H9 (cell line): ENCODE measurements at regions not wholly inside any gene's neighbourhood (a gene's known extent, or its start where the extent isn't known, plus 50 kb on each side); places are given as distances from the start of the nearest gene placed in this dataset.

ENCODE experiments used
- DNase-seq: peaks from one replicate; pipeline ENCODE4 v3.0.0-alpha.2; 2017
- H2AFZ ChIP-seq: one replicate; pipeline ENCODE4 v1.6.1; 2013; ENCODE audit warnings: mild to moderate bottlenecking, low read length, control low read depth, moderate library complexity
- H2AK5ac ChIP-seq: 2 replicates; pipeline ENCODE4 v1.6.1; 2013; ENCODE audit warnings: low read length, control low read depth, mixed read lengths; ENCODE audit not compliant: insufficient read length
- H2BK120ac ChIP-seq: one replicate; pipeline ENCODE4 v1.6.1; 2013; ENCODE audit warnings: low read depth, mild to moderate bottlenecking, low read length, control low read depth, inconsistent platforms; ENCODE audit not compliant: poor library complexity, severe bottlenecking
- H2BK12ac ChIP-seq: 2 replicates; pipeline ENCODE4 v1.6.1; 2013; ENCODE audit warnings: low read length, control low read depth, mixed read lengths, low read depth; ENCODE audit not compliant: insufficient read length
- H2BK15ac ChIP-seq: 2 replicates; pipeline ENCODE4 v1.6.1; 2013; ENCODE audit warnings: low read depth, low read length, control low read depth
- H2BK20ac ChIP-seq: one replicate; pipeline ENCODE4 v1.6.1; 2013; ENCODE audit warnings: low read depth, mild to moderate bottlenecking, low read length, control low read depth, inconsistent platforms; ENCODE audit not compliant: poor library complexity, severe bottlenecking
- H2BK5ac ChIP-seq: 2 replicates; pipeline ENCODE4 v1.6.1; 2013; ENCODE audit warnings: low read length, control low read depth, mixed read lengths; ENCODE audit not compliant: insufficient read length
- H3K14ac ChIP-seq: 2 replicates; pipeline ENCODE4 v1.6.1; 2013; ENCODE audit warnings: low read length, control low read depth; ENCODE audit not compliant: insufficient read depth
- H3K18ac ChIP-seq: 2 replicates; pipeline ENCODE4 v1.6.1; 2013; ENCODE audit warnings: low read depth, mild to moderate bottlenecking, mixed read lengths, low read length, control low read depth; ENCODE audit not compliant: insufficient read length
- H3K23ac ChIP-seq: 2 replicates; pipeline ENCODE4 v1.6.1; 2013; ENCODE audit warnings: low read length, control low read depth, mixed read lengths, low read depth; ENCODE audit not compliant: insufficient read length
- H3K23me2 ChIP-seq: 2 replicates; pipeline ENCODE4 v1.6.1; 2013; ENCODE audit warnings: low read depth, mild to moderate bottlenecking, mixed read lengths, low read length, control low read depth; ENCODE audit not compliant: insufficient read length, poor library complexity, severe bottlenecking
- H3K27ac ChIP-seq: 2 replicates; pipeline ENCODE4 v1.5.1; 2013; ENCODE audit warnings: low read length, control low read depth, mixed read lengths, low read depth; ENCODE audit not compliant: insufficient read length
- H3K27me3 ChIP-seq: 2 replicates; pipeline ENCODE4 v1.6.1; 2013; ENCODE audit warnings: low read length, control low read depth, inconsistent platforms; ENCODE audit not compliant: insufficient read depth
- H3K4ac ChIP-seq: 2 replicates; pipeline ENCODE4 v1.6.1; 2013; ENCODE audit warnings: low read depth, mild to moderate bottlenecking, control low read depth, inconsistent platforms, low read length, moderate library complexity
- H3K4me1 ChIP-seq: 2 replicates; pipeline ENCODE4 v1.6.1; 2013; ENCODE audit warnings: low read length, control low read depth, inconsistent platforms; ENCODE audit not compliant: insufficient read depth
- H3K4me2 ChIP-seq: 2 replicates; pipeline ENCODE4 v1.6.1; 2013; ENCODE audit warnings: low read length, control low read depth, mixed read lengths; ENCODE audit not compliant: insufficient read length, insufficient read depth
- H3K56ac ChIP-seq: 2 replicates; pipeline ENCODE4 v1.6.1; 2013; ENCODE audit warnings: low read depth, mild to moderate bottlenecking, mixed read lengths, low read length, control low read depth; ENCODE audit not compliant: insufficient read length
- H3K79me1 ChIP-seq: 2 replicates; pipeline ENCODE4 v1.6.1; 2013; ENCODE audit warnings: low read depth, mild to moderate bottlenecking, moderate library complexity, low read length, control low read depth, inconsistent platforms; ENCODE audit not compliant: insufficient read depth, poor library complexity, severe bottlenecking
- H3K79me2 ChIP-seq: 2 replicates; pipeline ENCODE4 v1.6.1; 2013; ENCODE audit warnings: low read length, control low read depth, inconsistent platforms; ENCODE audit not compliant: insufficient read depth
- H3K9ac ChIP-seq: 2 replicates; pipeline ENCODE4 v1.6.1; 2013; ENCODE audit warnings: low read length, control low read depth, mixed read lengths; ENCODE audit not compliant: insufficient read length; ENCODE audit errors: extremely low read depth
- H3K9me3 ChIP-seq: one replicate; pipeline ENCODE4 v1.6.1; 2013; ENCODE audit warnings: low read depth, low read length, inconsistent platforms; ENCODE audit not compliant: control insufficient read depth
- H3T11ph ChIP-seq: one replicate; pipeline ENCODE4 v1.6.1; 2013; ENCODE audit warnings: mild to moderate bottlenecking, low read length, control low read depth, inconsistent platforms
- H4K20me1 ChIP-seq: one replicate; pipeline ENCODE4 v1.6.1; 2013; ENCODE audit not compliant: control insufficient read depth, insufficient read length, insufficient read depth
- H4K5ac ChIP-seq: 2 replicates; pipeline ENCODE4 v1.6.1; 2013; ENCODE audit warnings: low read depth, mild to moderate bottlenecking, mixed read lengths, low read length, control low read depth; ENCODE audit not compliant: insufficient read length
- H4K8ac ChIP-seq: replicated peaks from 2 replicates; pipeline ENCODE4 v1.6.1; 2013; ENCODE audit warnings: low read length, control low read depth, mixed read lengths, low read depth; ENCODE audit not compliant: insufficient read length
- H4K91ac ChIP-seq: 2 replicates; pipeline ENCODE4 v1.6.1; 2013; ENCODE audit warnings: low read depth, mild to moderate bottlenecking, moderate library complexity, mixed read lengths, low read length, control low read depth; ENCODE audit not compliant: insufficient read length
- H3K27ac Mint-ChIP-seq, 3 experiments: 2 replicates in 2 of 3; 3 replicates in 1 of 3; pipeline ENCODE4 v1.8.0; 2020 to 2021; ENCODE audit warnings: mixed read lengths in 3 of 3, mild to moderate bottlenecking in 1 of 3, moderate library complexity in 1 of 3
- H3K27me3 Mint-ChIP-seq: 2 replicates; pipeline ENCODE4 v1.8.0; 2021; ENCODE audit warnings: low read depth, mild to moderate bottlenecking, moderate library complexity, mixed read lengths
- H3K36me3 Mint-ChIP-seq, 3 experiments: 2 replicates in 2 of 3; 3 replicates in 1 of 3; pipeline ENCODE4 v1.8.0; 2020 to 2021; ENCODE audit warnings: low read depth in 3 of 3, mixed read lengths in 3 of 3; ENCODE audit not compliant: insufficient read depth in 1 of 3
- H3K4me1 Mint-ChIP-seq, 2 experiments: 2 replicates each; pipeline ENCODE4 v1.8.0; 2020; ENCODE audit warnings: mixed read lengths in 2 of 2
- H3K4me3 Mint-ChIP-seq, 2 experiments: 2 replicates in 1 of 2; 3 replicates in 1 of 2; pipeline ENCODE4 v1.8.0; 2020 to 2021; ENCODE audit warnings: mild to moderate bottlenecking in 2 of 2, mixed read lengths in 2 of 2, moderate library complexity in 1 of 2
- H3K9me3 Mint-ChIP-seq, 2 experiments: 2 replicates in 1 of 2; 3 replicates in 1 of 2; pipeline ENCODE4 v1.8.0; 2020; ENCODE audit warnings: mild to moderate bottlenecking in 2 of 2, mixed read lengths in 2 of 2, moderate library complexity in 1 of 2
- CTCF ChIP-seq: fragments of 200-600 bp; sonication (generic); conservative IDR thresholded peaks from 3 replicates; pipeline ENCODE4 v1.8.0; 2021; ENCODE audit warnings: antibody characterized with exemption, mild to moderate bottlenecking
- WGBS: extraction: QIAGEN DNeasy Blood & Tissue Kit; methylation state at CpG from one replicate; pipeline ENCODE4 v1.1.7; 2013; ENCODE audit warnings: missing lambda C conversion rate, low lambda C conversion rate, mixed read lengths; ENCODE audit not compliant: insufficient read length; ENCODE audit errors: extremely low coverage; 5-methylcytosine and 5-hydroxymethylcytosine counted together

GRCh38 chr1:113007706-113008364 is 51.8 kb upstream of the SLC16A1 start:
- Histone ChIP-seq H3K4ac (no peak overlapping the region), H3K9me3 (no peaks in the 10 kb centered on the region), H3K9ac (no peak overlapping the region), H2AFZ (no peak overlapping the region), H3K14ac (no peak overlapping the region), H3K4me1 (no peaks in the 10 kb centered on the region), H3K23me2 (no peaks in the 10 kb centered on the region), H2BK15ac (no peak overlapping the region), H3K23ac (no peak overlapping the region), H3T11ph (no peak overlapping the region), H4K8ac (no peak overlapping the region), H2BK12ac (no peak overlapping the region), H3K79me1 (no peaks in the 10 kb centered on the region), H4K20me1 (no peaks in the 10 kb centered on the region), H2BK120ac (no peak overlapping the region), H3K79me2 (no peaks in the 10 kb centered on the region), H3K18ac (no peak overlapping the region), H4K91ac (no peak overlapping the region), H3K27me3 (no peaks in the 10 kb centered on the region), H2BK20ac (no peak overlapping the region), H3K56ac (no peak overlapping the region), H2BK5ac (no peak overlapping the region), H3K27ac (no peak overlapping the region), H2AK5ac (no peak overlapping the region), H4K5ac (no peak overlapping the region), H3K4me2 (no peak overlapping the region)
- DNase-seq: no peak
- Mint-ChIP-seq H3K27me3 (no peaks in the 10 kb centered on the region), H3K9me3 (no peaks in the 10 kb centered on the region), H3K4me3 (no peak overlapping the region), H3K36me3 (peaks cover 4 to 12% (median 5%) of the 10 kb centered on the region in 3 experiments; a peak in 6 of 7 replicates), H3K4me1 (no peaks in the 10 kb centered on the region; a peak in 1 of 4 replicates), H3K27ac (peak overlapping the region; percentile 29 to 51 (median 30); a peak in 3 of 7 replicates)
- no CpG with 5 or more reads among the region's 2 CpGs for WGBS
- TF ChIP-seq CTCF: no peak
